ENCODE measurements at regions not wholly inside any gene's neighbourhood (a gene's known extent, or its start where the extent isn't known, plus 50 kb on each side); places are given as distances from the start of the nearest gene placed in this dataset.
"Not testable (repeated sequence)": the region's sequence is repeated elsewhere in the genome, so short reads cannot be mapped to it uniquely, and the experiment has no call there.

DNA sequence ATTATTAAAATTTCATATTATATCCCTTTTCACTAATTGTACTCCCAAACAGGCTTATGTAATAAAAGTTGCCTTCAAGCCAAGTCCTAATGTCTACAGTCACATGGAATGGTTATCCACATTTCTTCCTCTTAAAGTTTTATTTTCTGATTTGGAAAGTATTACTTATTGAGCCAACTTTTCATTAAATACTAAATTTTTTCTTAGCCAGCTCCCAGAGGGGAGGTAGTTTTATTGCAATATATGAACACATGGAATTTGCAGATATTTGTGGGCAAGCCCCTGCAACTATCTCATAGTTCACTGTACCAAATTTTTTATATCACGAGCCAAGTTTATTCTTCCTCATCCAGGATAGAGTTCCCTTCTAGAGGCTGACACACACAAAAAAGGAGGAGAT lies 332.8 kb upstream of the PTGER4 start:
- no peak for DNase-seq

DNA sequence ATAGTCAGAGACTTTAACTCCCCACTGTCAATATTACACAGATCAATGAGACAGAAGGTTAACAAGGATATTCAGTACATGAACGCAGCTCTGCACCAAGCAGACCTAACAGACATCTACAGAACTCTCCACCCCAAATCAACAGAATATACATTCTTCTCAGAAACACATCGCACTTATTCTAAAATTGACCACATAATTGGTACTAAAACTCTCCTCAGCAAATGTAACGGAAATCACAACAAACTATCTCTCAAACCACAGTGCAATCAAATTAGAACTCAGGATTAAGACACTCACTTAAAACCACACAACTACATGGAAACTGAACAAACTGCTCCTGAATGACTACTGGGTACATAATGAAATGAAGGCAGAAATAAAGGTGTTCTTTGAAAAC lies 341.3 kb upstream of the PTGER4 start:
- not testable (repeated sequence) for DNase-seq

DNA sequence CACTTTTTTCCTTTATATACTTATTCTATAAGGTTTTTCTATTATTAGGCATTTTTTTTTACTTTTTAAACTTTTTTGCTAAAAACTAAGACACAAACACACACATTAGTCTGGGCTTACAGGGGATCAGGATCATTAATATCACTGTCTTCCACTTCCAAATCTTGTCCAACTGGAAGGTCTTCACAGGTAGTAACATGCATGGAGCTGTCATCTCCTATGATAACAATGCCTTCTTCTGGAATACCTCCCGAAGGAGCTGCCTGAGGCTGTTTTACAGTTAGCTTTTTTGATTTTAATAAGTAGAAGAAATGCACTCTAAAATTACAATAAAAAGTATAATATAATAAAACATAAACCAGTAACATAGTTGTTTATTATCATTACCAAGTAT lies 345.5 kb upstream of the PTGER4 start:
- no peak for DNase-seq

DNA sequence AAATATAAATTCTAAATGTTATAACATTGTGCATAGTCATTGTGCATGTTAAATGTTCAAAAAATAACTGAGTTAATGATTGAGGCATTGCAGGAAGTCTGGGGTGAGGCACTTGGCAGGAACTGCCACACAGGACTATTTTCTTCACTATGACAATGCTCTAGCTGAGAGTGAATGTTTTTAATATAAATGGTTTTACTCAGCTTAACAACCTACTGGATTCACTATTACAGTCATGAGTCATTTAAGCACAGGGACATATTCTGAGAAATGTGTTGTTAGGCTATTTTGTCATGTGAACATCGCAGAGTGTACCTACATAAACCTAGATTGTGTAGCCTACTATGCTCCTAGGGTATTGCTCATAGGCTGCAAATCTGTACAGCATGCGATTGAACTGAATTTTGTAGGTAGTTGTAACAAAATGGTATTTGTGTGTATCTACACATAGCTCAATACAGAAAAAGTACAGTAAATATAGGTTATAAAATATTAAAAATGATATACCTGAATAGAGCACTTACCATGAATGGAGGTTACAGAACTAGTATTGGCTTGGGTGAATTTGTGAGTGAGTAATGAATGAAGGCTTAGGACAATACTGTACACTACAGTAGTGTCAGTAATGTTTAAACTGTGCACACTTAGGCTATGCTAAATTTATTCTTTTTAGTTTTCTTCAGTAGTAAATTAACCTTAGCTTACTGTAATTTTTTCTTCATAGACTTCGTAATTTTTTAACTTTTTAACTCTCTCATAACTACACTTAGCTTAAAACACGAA lies 346.1 kb upstream of the PTGER4 start:
- DNase-seq = peak; percentile 12

DNA sequence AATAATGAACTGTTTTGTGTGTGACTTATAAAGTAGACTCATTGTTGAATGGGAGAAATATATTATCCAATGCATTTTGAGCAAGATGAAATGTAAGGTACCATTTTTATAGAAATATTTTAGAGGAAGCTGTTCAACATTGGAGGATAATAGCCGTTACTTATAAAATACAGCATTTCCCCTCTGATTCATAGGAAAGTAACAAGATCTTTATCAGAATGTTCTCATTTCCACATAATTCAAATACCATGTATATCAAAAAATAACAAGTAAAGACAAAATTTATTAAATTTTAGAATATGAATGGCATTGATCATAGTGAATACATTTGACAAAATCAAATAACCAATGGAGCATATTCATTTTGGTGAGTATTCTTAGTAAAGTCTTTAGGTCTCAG lies 346.7 kb upstream of the PTGER4 start:
- DNase-seq = no peak

DNA sequence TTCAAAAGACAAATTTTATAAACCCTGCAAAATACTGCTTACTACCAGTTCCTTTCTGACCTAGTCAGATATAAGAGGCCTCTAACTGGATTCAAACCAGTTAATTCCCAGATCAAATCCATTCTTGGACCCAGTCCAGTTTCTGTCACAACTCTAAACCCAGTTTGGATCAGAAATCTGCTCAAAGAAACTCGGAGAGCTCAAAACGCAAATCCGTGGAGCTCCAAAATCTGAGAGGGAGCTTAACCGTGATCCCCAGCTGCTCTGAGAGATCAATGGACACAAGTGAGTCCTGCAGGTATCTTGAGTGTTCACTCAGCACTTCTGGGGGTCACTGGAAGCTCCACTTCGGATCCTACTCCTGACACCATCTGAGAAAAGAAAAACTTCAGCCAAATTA lies 348.1 kb upstream of the PTGER4 start:
- no peak for DNase-seq

DNA sequence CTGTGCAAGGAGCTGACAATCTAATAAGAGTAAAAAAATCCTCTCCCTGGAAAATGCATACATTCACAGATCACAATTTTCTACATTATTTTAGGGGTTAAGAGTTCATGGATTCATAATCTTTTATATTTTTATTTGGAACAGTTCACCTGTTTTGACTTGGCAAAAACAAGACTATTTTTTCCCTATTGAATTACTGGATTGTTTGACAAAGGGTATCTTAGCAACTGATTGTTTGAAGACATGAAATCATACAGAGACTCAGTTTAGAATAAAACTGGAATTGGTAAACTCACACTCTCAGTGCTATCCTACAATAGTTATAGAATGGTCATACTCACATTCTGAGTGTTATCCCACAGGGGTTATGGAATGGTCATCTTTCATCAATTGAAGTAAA lies 358.2 kb upstream of the PTGER4 start:
- DNase-seq = no peak

DNA sequence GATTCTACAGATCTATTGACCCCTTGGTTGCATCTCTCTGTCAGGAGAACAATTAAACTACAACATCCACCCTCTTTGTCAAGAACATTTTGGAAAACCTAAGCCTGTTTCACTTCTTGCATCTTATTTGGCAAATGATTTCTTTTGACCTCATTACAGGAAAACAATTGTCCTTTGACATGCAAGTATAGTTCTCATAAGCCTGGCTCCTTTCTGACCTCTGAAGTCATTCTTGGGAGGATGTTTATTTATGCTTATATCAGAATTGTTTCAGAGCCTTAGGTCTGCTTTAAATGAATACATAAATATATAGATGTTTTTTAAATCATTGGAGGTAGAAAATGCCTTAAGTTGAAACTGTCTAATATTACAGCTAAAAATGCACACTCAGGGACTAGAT lies 361.3 kb upstream of the PTGER4 start:
- DNase-seq = no peak

DNA sequence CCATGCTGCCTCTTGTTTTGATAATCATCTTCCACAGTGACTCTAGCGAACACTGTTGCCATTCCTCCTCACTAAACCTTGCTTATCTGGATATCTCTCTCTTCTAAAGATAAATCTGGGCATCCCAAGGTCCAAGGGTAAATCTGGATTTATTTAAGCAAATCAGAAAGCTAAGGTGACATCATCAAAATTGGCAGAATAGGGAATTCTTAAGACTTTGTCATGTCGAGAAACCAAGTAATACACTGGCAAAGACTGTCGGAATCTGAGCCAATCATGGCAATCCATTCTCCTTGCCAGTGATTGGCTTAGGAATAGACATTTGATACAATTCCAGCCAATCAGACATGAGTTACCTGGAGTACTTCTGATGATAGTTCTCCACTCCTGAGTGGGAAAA lies 362.7 kb upstream of the PTGER4 start:
- DNase-seq = no peak

DNA sequence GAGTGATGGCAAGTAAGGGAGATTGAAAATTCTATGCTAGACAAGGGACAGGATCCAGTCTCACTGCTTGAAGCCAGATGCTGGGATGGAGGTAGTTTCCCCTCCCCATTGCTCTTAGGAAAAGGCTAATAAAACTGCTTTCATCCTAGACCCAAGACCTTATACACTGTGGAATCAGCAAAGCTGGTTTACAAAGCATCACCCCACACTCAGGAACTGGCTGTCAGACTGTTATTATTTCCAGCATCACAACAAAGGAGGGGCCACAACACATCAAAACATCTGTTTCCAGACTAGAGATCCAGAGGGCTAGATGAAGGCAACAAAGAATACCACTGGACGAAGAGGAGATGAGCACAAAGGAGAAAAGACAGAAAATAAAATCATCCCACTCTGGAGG lies 364.6 kb upstream of the PTGER4 start:
- no peak for DNase-seq

DNA sequence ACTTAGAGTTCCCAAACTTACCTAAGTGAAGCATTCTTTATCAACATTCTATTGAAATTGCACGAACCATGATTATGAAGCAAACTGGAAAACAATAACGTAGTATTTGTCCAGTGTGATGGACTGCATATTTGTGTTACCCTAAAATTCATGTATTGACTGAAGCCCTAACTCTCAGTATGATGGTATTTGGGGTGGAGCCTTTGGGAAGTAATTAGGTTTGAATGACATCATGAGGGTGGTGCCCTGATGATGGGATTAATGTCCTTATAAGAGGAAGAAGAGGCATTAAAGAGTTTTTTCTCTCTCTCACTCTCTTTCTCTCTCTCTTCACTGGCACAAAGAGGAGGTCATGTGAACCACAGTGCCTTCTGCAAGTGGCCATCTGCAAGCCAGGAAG lies 365.4 kb upstream of the PTGER4 start:
- DNase-seq = no peak

DNA sequence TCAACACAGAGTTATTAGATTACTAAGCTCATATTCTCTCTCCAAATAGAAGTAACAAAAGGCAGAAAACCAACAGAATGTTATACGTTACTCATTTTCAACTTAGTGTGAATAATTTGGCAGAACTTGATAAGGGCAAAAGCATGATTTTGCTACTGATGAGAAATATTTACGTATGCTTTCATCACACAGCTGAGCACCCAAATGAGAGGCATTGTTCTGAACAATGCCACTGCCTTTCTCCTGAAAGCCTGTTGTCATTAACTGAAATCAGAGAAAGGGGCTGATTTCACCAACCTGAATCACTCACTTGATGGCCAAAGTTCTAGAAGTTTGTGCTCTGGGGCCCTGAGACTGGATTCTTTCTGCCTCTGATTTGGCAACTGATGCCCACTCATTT lies 367.5 kb upstream of the PTGER4 start:
- no peak for DNase-seq

DNA sequence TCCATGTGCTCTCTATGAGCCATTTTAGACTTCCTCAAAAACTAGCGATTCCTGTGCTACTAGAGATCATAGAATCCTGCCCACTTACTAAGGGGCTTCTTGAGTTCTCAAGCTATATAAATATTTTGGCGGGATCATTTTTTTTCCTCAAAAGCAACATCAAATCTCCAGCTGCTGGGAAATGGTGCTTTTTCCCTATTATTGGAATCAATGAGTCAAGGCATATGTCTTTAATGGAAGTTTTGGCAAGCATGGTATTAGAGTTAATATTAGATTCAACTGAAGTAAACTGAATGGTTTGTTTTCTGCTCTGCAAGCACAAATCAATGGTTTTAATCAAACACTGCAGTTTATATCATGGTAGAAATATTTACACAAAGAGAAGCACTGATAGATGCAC lies 369.9 kb upstream of the PTGER4 start:
- no peak for DNase-seq

DNA sequence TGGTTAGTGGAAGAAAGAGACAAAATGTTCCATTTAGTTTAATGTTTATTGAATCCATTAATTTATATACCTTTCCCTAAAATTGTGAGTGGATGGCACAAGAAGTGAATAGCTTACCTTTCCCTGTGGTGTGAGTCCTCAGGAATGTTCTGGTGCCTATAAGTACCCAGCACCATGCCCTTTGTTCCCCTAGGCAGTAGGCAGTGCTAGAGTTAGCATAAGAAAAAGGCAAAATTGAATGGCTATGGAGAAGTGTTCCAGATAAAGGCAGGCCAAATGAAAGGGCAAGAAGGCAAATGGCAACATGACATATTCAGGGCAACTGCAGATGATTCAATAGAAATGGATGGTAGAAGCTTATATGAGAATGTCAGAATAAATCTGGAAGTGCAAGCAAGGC lies 370.8 kb upstream of the PTGER4 start:
- DNase-seq = no peak

DNA sequence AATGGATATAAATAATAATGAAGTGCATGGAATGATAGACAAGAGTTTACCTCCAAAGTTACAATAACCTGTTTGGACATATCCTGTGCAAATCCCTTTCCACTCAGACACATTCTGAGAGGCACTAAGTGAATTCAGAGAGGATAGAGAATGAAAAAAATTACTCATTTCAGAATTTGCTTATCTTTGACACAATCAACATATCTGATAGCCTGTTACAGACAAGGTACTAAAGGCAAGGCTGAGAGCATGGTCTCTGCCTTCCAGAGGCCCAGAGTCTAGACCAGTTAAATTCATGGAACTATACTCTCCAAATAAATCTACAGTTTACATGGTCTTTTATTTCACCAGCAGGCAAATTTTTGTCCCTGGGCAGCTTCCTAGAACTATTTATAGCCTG lies 371.8 kb upstream of the PTGER4 start:
- no peak for DNase-seq

DNA sequence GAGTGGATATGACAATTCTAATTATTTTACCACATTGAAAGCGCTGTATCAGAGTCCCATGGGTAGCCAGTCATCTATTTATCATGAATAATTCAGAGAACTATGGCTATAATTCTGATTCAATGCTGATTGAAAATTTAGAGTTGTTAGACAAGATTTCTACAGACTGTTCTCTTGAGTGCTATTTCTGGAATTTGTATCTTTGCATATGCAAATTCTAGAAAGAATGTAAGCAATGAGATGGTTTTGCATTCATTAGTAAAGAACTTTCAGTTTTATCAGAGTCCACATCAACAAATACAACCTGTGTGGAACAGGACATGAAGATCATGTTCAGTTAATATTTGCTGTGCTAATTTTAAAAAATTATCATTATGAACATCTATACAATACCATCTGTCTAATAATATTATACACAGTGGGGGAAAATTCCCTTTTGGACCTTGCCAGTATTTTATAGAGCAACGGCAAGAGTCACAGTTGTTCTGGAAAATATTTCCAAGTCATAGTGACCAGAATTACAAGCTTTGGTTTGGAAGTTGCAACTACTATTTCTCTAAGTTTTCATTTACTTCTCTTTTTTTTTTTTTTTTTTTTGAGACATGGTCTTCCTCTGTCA lies 372.7 kb upstream of the PTGER4 start:
- DNase-seq = no peak

DNA sequence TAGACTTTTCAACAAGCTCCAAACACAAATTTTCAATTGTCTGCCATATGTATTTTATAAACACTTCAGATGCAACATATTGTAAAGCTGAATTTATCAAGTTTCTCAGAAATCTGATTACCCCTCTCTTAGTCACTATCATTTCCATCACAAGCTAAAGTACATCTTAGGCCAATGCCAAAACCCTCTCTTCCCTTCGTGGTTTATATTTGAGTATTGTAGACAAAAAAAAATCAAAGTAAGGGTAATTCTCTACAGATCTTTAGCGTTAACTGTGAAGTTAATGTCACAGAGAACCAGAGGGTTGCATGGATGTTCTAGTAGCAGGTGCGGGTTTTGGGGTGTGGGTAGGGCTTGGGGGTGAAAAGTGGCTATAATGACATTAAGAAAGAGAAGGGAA lies 387.7 kb upstream of the PTGER4 start:
- no peak for DNase-seq

DNA sequence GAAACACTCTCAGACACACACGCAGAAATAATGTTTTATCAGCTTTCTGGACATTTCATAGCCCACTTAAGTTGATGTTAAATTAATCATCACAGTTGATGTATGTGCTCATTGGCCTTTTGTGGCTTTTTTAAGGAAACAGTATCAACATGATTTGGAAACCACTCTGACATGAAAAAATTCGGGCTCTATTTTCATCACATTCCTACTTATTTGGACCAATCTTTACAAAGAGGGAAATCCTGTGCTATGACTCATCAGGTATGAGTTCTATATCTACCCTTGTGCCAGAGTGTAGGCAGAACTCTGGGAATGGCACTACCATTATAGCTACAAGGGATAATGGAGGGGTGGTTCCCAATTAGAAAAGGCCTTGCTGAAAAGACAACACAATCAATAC lies 388.4 kb upstream of the PTGER4 start:
- DNase-seq = peak; percentile 53

DNA sequence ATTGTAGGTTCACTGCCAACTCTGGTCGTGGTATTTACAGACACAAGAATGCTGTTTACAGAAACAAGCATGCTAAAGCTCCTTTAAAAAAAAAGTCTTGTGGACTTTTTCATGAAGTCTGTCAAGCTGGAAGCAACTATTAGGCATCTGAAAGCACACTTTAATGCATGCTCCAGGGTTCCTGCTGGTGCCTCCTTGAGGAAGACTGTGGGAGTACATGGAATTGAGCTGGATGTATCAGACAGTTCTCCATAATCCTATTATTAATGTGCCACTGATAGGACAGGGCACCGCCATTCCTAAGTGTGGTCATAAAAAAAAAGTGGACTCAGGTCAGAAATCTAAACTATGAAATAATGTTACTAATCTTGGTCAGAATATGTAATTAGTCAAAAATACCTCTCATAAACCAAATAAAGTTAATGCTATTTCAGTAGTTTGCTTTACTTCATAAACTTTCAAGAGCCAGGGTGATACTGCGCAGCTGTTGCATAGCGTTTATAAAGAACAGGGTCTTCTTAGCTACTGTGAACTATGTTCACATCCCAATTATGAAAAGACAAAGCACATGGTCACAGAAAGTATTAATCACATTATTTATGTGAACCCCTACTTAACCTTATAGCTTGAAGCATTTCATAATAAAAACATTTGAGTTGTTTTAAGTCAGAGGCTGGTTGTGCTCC lies 390.8 kb upstream of the PTGER4 start:
- DNase-seq = no peak

DNA sequence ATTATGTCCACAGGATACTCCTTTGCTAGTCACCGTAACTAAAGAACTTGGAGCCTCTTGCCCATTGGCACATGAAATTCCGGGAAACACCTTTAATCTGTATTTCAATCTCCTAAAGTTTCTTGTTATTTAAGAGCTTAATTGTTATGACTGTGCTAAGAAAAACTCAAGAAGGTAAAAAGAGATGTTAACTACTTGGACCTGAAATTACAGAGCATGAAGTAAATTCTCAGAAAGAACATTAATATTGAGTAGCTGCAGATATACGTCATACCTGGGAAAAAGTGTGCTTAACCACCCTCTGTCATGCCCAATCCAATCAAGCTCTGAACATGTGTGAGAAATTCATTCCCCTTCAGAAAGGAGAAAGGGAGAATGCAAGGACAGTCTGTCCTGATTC lies 394.9 kb upstream of the PTGER4 start:
- DNase-seq = no peak

DNA sequence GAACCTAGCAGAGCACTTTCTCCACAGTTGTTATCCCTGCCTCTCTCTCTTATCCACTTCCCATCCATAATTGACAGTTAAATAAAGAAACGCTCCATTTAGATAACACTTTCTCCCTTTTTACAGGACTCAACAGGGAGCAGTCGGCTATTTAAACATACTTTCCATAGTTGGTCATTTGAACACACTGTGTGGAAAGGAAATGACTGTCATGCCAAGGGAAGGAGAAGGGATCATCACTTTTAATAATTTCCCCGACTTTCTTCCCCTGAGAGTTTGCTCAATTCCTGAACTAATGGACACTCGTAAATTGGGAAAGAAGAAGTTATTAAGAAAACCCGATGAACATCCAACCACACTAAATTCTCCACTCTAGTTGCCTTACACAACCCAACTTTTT lies 400.8 kb upstream of the PTGER4 start:
- DNase-seq = no peak

DNA sequence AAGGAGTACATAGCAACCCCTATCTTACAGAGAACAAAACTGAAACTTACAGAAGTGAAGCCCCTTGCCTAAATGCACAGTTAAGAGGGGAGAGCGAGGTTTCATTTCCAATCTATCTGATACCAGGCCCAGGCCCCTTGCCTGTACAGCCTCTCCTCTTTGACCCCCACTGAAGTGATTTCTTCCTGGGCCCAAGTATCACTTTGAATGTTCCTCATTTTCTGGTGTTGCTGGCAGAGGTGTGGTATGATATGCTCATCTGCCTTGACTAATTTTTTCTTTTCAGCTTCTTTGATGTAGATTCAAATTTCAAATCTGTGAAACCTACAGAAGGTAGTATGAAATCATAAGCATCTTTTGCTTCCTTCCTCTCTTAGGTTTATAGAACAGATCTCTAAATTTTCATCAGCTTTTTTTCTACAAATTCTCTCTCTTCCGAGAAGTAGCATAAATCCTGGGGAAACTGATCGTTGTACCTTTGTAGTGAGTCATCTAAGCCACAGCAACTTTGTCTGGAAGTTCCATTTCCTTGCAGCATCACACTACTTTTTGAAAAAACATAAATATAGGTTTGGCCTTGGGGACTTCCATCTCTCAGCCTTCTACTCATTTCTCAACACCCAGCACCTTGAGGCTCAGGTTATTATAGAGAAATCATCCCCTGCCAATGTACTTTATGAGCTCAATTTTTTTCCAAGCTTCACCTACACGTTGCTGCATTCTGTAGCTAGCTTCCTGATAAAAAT lies 402.4 kb upstream of the PTGER4 start:
- no peak for DNase-seq

DNA sequence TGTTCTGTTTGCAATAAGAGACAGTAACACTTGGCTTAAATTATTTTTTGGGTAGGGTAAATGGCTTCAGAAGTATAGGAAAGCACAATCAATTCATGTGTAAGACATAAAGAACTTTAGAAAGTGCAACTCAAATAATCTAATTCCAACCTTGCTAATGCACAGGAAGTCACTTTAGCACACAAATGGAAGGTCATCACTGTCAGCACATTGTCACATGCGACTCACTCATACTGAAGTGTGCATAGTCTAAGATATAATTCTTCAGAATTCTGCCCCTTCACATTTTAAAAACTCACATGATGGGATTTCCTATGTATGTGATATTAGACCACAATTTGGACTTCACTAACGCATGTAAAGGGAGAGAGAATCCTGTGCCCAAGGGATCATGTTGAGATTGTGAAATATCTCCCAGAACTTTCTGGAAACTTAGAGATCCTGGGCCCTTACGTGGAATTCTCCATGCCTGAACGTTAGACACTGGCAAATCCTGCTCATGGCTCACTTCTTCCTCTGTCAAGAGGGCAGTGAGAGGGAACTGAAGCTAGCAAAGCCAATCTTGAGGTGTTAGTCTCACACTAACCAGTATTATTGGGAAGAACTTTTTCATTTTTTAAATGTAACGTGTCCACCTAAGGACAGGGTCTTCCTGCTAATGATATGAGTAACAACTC lies 403.2 kb upstream of the PTGER4 start:
- no peak for DNase-seq
